HG02943 (cell line): ENCODE measurements at regions not wholly inside any gene's neighbourhood (a gene's known extent, or its start where the extent isn't known, plus 50 kb on each side); places are given as distances from the start of the nearest gene placed in this dataset.
"Not testable (repeated sequence)": the region's sequence is repeated elsewhere in the genome, so short reads cannot be mapped to it uniquely, and the experiment has no call there.

Experiments used
- ATAC-seq: cut with Tn5 transposase; IDR thresholded peaks from one replicate; pipeline ENCODE4 v1.9.1; 2021; ENCODE audit warnings: mild to moderate bottlenecking, low read depth, moderate library complexity; ENCODE audit not compliant: unreplicated experiment

- not testable (repeated sequence) for ATAC-seq
These were observed 109.8 kb downstream of the RNASET2 start for GRCh38 chr6:166846446-166847142.

GRCh38 chr6:166842607-166843006 is 113.7 kb downstream of the RNASET2 start:
- ATAC-seq: no peak

DNA sequence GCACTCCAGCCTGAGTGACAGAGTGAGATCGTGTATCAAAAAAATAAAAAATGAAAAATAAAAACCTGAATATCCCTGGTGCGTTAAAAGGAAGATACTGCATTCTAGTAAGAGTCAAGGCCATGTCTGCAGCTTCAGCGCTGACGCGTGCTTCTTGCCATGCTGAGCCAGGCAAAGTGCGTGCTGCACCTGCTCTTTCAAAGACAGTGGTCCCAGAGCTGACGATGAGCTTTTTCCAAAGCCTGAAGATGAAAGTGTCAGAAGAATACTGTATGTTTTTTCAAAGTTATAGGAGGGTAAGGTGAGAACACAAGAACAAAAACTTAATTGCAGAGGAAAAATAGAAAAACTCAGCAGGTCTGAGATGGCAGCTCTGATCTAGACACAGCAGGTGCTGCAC is 115.1 kb downstream of the RNASET2 start:
- ATAC-seq: no peak

DNA sequence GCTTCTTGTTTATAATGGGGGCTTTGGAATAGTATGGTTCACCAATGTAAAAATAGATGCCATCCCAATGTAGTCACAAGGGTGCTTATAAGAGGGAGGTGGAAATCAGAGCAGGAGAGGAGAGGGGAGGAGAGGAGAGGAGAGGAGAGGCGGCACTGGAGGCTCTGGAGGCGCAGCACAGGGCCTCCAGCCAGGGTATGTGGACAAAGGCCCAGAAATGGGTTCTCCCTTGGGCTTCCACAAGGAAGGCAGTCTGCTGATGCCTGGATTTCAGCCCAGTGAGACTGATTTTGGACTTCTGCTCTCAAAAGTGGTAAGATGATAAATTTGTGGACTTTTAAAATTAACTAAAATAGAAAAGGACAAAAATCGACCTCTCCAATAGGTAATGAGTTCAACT is 116.8 kb downstream of the RNASET2 start:
- ATAC-seq: no peak

DNA sequence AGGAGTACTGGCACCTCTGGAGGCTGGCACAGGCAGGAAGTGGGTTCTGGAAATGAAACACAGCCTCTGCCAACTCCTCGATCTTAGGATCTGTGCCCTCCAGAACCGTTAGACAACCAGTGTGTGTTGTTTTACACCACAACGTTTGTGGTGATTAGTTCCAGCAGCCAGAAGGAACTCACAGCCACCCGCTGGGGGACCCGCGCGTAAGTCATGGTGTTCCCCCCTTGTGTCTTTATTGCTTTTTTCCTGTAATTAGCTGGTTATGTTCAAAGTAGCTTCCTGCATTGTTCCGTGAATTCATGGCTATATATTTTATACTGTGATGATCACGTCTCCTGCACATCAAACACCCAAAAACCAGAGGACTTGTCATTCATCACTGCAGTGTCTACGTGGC is 117.4 kb downstream of the RNASET2 start:
- no peak for ATAC-seq

DNA sequence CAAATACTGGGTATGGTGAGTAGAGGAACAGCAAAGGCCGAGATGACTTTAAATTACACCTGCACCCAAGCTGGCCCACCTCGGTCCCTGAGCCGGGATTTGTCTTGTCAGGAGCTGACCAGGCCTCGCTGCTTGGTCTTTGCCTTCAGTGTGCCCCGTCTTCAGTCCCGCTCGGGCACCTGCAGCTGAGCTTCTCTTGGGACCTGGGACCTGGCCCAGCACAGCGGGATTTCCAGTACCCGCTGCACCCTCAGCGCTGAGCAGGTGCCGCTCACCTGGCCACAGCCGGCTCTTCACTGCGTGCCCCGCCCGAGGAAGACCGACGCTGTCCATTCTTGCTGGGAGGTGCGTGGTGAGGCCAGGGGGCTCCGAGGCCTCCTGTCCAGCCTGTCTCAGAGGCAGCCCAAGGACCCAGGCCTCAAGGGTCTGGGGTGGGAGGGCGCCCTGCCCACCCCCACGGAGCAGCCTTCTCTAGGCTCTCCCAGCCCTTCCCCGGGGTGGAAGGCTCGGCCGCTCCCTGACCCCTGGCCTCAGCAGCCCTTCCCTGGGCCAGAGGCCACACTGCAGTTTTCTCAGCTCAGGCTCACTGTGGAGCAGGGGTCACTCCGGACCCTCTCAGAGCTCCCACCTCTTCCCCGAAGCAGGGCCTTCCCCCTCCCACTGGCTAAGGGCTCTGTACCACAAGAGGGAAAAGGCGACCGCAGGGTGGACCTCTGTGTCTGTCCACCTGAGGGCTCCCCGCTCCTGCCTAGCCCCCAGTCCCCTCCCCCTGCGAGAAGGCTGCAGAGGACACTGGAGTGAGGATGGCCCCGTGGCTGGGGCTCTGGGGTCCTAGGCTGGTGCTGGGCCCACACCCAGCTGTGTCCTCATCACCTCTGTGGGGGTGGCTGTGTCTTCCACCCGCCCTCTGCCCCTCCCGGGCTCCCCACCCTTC is 119.3 kb downstream of the RNASET2 start:
- no peak for ATAC-seq

DNA sequence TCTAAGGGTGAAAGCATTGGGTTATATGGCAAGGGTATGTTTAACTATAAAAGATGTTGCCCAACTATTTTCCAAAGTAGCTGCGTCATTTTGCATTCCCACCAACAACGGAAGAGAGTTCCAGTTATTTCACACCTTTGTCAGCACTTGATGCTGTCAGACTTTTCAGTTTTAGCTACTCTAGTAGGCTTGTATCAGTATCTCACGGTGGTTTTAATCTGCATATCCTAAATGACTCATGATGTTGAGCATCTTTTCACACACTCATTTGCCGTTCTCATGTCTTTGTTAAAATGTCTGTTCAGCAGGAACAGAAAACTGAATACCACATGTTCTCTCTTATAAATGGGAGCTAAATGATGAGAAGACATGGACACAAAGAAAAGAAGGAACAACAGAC is 122.3 kb downstream of the RNASET2 start:
- no peak for ATAC-seq

DNA sequence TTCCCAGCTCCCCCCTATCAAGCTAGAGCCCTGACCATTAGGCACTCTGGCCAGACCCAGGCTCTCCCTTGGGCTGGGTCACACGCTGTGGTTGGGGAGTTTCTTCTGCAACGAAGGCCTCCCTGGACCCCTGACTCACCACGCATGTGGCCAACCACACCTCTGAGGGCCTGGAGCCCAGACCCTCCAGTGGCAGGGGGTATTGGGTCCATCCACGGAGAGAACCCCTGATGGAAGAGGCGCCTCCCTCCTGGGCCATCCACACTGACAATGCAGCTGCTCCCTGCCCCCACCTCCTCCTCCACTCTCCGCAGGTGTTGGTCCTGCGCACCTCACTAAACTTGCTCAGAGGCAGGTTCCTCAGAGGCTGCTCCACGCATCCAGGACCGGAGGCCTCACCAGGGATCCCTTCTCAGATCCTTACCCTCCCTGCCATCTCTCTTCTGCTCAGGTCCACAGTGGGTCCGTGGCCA is 125.4 kb downstream of the RNASET2 start:
- peak; percentile 28 for ATAC-seq

GRCh38 chr6:166830185-166830890 is 126.0 kb downstream of the RNASET2 start:
- peak; percentile 94 for ATAC-seq

DNA sequence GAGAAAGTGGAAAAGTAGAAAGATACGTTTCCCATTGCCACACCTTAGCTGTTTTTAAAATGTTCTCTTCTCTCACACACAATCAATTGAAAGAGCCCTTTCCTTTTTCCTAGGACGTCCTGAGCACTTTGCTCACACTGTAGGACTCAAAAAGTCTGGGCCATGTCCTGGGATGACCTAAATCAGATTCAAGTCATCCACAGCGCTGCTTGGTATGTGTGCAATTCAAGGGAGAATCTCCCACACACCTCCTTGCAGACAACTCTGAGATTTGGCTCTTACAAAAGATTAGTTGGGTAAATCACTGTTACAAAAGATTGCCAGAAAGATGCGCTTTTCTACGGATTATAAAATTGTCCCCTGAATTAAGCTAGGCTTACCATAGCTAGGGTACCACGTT is 130.1 kb downstream of the RNASET2 start:
- ATAC-seq: no peak

- no peak for ATAC-seq
These were observed 130.7 kb downstream of the RNASET2 start for GRCh38 chr6:166825553-166826145.

- no peak for ATAC-seq
These were observed 131.5 kb downstream of the RNASET2 start for GRCh38 chr6:166824880-166825250.

GRCh38 chr6:166824146-166824879 is 132.0 kb downstream of the RNASET2 start:
- ATAC-seq: no peak

DNA sequence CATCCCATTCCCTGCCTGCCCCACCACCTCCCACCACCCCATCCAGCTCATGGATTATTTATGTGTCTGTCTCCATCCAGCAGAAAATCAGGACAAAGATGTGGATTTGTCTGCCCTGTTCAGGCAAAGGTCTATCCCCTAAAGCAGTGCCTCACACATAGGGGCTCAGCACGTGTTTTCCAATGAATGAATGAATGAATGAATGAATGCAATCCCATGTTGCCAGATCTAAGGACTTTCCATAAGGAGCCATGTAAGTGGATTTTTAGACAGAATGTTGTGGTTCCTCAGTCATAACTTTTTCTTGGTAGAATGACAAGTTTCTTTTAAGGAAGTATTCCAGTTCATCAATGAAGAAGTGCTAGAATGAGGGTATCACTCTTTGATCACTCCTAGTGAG is 133.7 kb downstream of the RNASET2 start:
- ATAC-seq: no peak

- ATAC-seq: no peak
These were observed 135.9 kb downstream of the RNASET2 start for GRCh38 chr6:166820483-166820882.

- ATAC-seq: no peak
These were observed 136.3 kb downstream of the RNASET2 start for GRCh38 chr6:166820070-166820469.

GRCh38 chr6:166815629-166816028 is 140.7 kb downstream of the RNASET2 start:
- ATAC-seq: no peak

- ATAC-seq: no peak
These were observed 142.0 kb downstream of the RNASET2 start for GRCh38 chr6:166814390-166814789.

DNA sequence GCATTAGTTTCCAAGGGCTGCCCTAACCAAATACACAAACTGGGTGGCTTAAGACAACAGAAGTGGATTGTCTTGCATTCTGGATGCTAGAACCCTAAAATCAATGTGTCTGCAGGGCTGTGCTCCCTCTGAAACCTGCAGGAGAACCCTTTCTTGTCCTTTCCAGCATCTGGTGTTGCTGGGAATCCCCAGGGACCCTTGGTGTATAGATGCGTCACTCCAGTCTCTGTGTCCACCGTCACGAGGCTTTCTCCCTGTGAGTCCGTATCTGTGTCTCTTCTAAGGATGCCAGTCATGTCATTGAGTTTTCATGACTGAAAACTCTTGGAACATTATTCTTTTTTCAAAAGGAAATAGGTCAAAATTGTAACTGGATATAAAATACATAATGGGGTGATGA is 142.9 kb downstream of the RNASET2 start:
- no peak for ATAC-seq

- ATAC-seq: no peak
These were observed 145.5 kb downstream of the RNASET2 start for GRCh38 chr6:166810864-166811263.
